ENCODE measurements at regions not wholly inside any gene's neighbourhood (a gene's known extent, or its start where the extent isn't known, plus 50 kb on each side); places are given as distances from the start of the nearest gene placed in this dataset.

GRCh38 chr9:17996728-17997127 lies 417.9 kb downstream of the SH3GL2 start:
- TF ChIP-seq CTCF (conservative IDR thresholded peaks at IDR 0.05) (no peak), ZFX (IDR thresholded peaks at IDR 0.05) (no peak)

Data from C4-2B (cell line).